ENCODE measurements at regions not wholly inside any gene's neighbourhood (a gene's known extent, or its start where the extent isn't known, plus 50 kb on each side); places are given as distances from the start of the nearest gene placed in this dataset.
A peak's percentile ranks its signal among the peaks of the same experiment; 100 is the strongest.

DNA sequence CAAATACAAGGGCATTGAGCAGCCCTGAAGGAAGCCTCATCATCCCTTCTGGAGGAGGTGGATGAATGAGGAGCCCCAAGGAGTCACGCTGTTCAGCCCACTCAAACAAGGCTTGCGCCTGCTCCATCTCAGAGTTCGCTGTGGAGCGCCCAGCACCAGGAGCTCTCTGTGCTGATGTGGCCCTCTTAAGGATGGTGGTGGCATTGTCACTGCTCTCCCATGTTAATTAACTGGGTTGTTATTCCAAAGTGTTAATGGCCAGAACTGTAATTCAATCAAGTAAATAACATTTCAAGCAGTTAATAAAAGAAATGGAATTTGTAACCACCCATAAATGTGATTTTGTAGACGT, 726.0 kb upstream of the RAB6C start:
- TF ChIP-seq MXI1 (IDR thresholded peaks at IDR 0.05; ENCODE audit: borderline replicate concordance, low read depth, low read length) (no peak), ZZZ3 (CRISPR knock-in tag; IDR thresholded peaks at IDR 0.05; ENCODE audit: borderline replicate concordance) (no peak), ZNF367 (CRISPR knock-in tag; IDR thresholded peaks at IDR 0.05; ENCODE audit: borderline replicate concordance) (no peak), POLR2A (IDR thresholded peaks at IDR 0.05; ENCODE audit: insufficient read depth in 1 of 2, low read depth in 2 of 2, low read length in 2 of 2) (no peak), KLF15 (CRISPR knock-in tag; IDR thresholded peaks at IDR 0.05; ENCODE audit: borderline replicate concordance) (no peak), ZNF354B (CRISPR knock-in tag; IDR thresholded peaks at IDR 0.05) (no peak), SIN3B (IDR thresholded peaks at IDR 0.05; ENCODE audit: low read length) (no peak)
- TF ChIP-seq, protein P1, sequence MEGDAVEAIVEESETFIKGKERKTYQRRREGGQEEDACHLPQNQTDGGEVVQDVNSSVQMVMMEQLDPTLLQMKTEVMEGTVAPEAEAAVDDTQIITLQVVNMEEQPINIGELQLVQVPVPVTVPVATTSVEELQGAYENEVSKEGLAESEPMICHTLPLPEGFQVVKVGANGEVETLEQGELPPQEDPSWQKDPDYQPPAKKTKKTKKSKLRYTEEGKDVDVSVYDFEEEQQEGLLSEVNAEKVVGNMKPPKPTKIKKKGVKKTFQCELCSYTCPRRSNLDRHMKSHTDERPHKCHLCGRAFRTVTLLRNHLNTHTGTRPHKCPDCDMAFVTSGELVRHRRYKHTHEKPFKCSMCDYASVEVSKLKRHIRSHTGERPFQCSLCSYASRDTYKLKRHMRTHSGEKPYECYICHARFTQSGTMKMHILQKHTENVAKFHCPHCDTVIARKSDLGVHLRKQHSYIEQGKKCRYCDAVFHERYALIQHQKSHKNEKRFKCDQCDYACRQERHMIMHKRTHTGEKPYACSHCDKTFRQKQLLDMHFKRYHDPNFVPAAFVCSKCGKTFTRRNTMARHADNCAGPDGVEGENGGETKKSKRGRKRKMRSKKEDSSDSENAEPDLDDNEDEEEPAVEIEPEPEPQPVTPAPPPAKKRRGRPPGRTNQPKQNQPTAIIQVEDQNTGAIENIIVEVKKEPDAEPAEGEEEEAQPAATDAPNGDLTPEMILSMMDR (CRISPR knock-in tag; IDR thresholded peaks at IDR 0.05) = peak; percentile 41
- TF ChIP-seq, protein P2, sequence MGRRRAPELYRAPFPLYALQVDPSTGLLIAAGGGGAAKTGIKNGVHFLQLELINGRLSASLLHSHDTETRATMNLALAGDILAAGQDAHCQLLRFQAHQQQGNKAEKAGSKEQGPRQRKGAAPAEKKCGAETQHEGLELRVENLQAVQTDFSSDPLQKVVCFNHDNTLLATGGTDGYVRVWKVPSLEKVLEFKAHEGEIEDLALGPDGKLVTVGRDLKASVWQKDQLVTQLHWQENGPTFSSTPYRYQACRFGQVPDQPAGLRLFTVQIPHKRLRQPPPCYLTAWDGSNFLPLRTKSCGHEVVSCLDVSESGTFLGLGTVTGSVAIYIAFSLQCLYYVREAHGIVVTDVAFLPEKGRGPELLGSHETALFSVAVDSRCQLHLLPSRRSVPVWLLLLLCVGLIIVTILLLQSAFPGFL (CRISPR knock-in tag; IDR thresholded peaks at IDR 0.05) = no peak
- TF ChIP-seq, protein P3, sequence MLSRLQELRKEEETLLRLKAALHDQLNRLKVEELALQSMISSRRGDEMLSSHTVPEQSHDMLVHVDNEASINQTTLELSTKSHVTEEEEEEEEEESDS (CRISPR knock-in tag; IDR thresholded peaks at IDR 0.05; ENCODE audit: borderline replicate concordance) = no peak
